ENCODE measurements at regions not wholly inside any gene's neighbourhood (a gene's known extent, or its start where the extent isn't known, plus 50 kb on each side); places are given as distances from the start of the nearest gene placed in this dataset.

DNA sequence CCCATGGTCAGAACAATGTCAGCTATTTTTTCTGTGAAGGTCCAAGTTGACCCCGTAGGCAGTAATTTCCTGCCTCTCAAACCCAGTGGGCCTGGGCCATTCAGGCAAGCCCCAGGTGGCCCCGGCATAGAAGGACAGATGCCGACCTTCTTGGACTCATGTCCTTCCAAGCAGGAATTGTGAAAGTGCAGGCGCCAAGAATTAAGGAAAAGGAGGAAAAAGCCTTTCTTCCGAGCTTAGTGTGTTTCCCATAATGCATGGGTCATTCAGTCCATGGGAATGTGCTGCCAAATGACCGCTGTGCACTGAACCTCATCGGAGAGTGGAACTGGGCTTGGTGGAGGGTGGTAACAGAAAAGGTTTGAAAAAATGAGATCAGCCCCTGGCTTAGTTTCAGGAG, 196.5 kb upstream of the HS3ST1 start:
- Histone ChIP-seq H3K4me3 (ENCODE audit: low read depth, low read length) (no peak overlapping the region), H3K4me1 (ENCODE audit: control insufficient read depth, insufficient read depth, low read length) (no peaks in the 10 kb centered on the region), H3K27ac (ENCODE audit: extremely low read depth, low read depth, low read length) (no peak overlapping the region), H3K9me3 (ENCODE audit: control insufficient read depth, insufficient read depth, low read depth, low read length) (no peaks in the 10 kb centered on the region), H3K36me3 (ENCODE audit: control insufficient read depth in 2 of 2, insufficient read depth in 1 of 2, low read length in 2 of 2) (no peaks in the 10 kb centered on the region)
- TF ChIP-seq ZNF239 (tag by site-specific recombination; IDR thresholded peaks at IDR 0.05): no peak
- TF ChIP-seq, protein P1, sequence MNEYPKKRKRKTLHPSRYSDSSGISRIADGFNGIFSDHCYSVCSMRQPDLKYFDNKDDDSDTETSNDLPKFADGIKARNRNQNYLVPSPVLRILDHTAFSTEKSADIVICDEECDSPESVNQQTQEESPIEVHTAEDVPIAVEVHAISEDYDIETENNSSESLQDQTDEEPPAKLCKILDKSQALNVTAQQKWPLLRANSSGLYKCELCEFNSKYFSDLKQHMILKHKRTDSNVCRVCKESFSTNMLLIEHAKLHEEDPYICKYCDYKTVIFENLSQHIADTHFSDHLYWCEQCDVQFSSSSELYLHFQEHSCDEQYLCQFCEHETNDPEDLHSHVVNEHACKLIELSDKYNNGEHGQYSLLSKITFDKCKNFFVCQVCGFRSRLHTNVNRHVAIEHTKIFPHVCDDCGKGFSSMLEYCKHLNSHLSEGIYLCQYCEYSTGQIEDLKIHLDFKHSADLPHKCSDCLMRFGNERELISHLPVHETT (tag by site-specific recombination; IDR thresholded peaks at IDR 0.05): no peak
- TF ChIP-seq ZNF596 (tag by site-specific recombination; IDR thresholded peaks at IDR 0.05): no peak
- TF ChIP-seq ZNF624 (tag by site-specific recombination; IDR thresholded peaks at IDR 0.05): no peak
- no peak for TF ChIP-seq TCF7L2 (IDR thresholded peaks at IDR 0.05; ENCODE audit: borderline replicate concordance, low read depth, low read length)
- no peak for TF ChIP-seq KLF8 (tag by site-specific recombination; IDR thresholded peaks at IDR 0.05)
- no peak for TF ChIP-seq ZFP37 (tag by site-specific recombination; IDR thresholded peaks at IDR 0.05)
- TF ChIP-seq OVOL3 (tag by site-specific recombination; IDR thresholded peaks at IDR 0.05): no peak
- TF ChIP-seq YY2 (tag by site-specific recombination; IDR thresholded peaks at IDR 0.05): no peak
- no peak for TF ChIP-seq ZNF132 (tag by site-specific recombination; IDR thresholded peaks at IDR 0.05; ENCODE audit: borderline replicate concordance)
- no peak for TF ChIP-seq ZNF292 (tag by site-specific recombination; IDR thresholded peaks at IDR 0.05; ENCODE audit: borderline replicate concordance, low read depth)
- TF ChIP-seq KLF10 (tag by site-specific recombination; IDR thresholded peaks at IDR 0.05): no peak
- TF ChIP-seq, protein P2, sequence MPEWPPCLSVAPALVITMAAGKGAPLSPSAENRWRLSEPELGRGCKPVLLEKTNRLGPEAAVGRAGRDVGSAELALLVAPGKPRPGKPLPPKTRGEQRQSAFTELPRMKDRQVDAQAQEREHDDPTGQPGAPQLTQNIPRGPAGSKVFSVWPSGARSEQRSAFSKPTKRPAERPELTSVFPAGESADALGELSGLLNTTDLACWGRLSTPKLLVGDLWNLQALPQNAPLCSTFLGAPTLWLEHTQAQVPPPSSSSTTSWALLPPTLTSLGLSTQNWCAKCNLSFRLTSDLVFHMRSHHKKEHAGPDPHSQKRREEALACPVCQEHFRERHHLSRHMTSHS (tag by site-specific recombination; IDR thresholded peaks at IDR 0.05): no peak
- POLR2A ChIA-PET: no interaction called here
- CTCF ChIA-PET: no interaction called here

DNA sequence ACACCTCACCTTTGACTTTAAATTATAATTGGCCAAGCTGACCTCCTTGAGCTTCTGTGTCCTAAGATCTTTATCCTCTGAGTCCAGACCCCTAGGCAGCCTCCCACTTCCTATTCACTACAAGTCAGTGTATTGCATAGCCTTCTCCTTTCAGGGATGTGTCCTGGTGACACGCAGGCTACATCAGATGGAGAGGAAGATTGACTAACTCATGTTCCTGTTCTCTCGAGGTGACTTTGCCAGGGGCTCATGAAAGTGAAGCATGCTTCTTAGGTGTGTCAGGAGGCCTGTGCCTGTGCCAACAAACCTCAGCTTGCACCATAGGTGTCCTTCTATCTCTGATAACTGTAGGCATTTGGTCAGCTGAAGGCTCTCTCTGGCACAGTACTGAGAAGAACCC, 195.7 kb upstream of the HS3ST1 start:
- H3K27ac ChIP-seq (ENCODE audit: extremely low read depth, low read depth, low read length): no peak overlapping the region
- H3K4me3 ChIP-seq (ENCODE audit: low read depth, low read length): no peak overlapping the region
- TF ChIP-seq SP7 (tag by site-specific recombination; IDR thresholded peaks at IDR 0.05): no peak
- TF ChIP-seq GLIS1 (tag by site-specific recombination; IDR thresholded peaks at IDR 0.05): no peak
- TF ChIP-seq TRIM28 (IDR thresholded peaks at IDR 0.05; ENCODE audit: borderline replicate concordance, low read length): no peak
- TF ChIP-seq ZBTB48 (tag by site-specific recombination; IDR thresholded peaks at IDR 0.05): no peak
- no peak for TF ChIP-seq ZNF335 (tag by site-specific recombination; conservative IDR thresholded peaks at IDR 0.05)
- TF ChIP-seq ZNF48 (tag by site-specific recombination; IDR thresholded peaks at IDR 0.05): no peak
- no peak for TF ChIP-seq BCL11B (tag by site-specific recombination; IDR thresholded peaks at IDR 0.05; ENCODE audit: low read depth)
- TF ChIP-seq, protein P3, sequence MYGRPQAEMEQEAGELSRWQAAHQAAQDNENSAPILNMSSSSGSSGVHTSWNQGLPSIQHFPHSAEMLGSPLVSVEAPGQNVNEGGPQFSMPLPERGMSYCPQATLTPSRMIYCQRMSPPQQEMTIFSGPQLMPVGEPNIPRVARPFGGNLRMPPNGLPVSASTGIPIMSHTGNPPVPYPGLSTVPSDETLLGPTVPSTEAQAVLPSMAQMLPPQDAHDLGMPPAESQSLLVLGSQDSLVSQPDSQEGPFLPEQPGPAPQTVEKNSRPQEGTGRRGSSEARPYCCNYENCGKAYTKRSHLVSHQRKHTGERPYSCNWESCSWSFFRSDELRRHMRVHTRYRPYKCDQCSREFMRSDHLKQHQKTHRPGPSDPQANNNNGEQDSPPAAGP (tag by site-specific recombination; IDR thresholded peaks at IDR 0.05): no peak
- no peak for TF ChIP-seq ZSCAN16 (tag by site-specific recombination; IDR thresholded peaks at IDR 0.05)
- no peak for TF ChIP-seq ZBTB21 (tag by site-specific recombination; IDR thresholded peaks at IDR 0.05)
- TF ChIP-seq, protein P4, sequence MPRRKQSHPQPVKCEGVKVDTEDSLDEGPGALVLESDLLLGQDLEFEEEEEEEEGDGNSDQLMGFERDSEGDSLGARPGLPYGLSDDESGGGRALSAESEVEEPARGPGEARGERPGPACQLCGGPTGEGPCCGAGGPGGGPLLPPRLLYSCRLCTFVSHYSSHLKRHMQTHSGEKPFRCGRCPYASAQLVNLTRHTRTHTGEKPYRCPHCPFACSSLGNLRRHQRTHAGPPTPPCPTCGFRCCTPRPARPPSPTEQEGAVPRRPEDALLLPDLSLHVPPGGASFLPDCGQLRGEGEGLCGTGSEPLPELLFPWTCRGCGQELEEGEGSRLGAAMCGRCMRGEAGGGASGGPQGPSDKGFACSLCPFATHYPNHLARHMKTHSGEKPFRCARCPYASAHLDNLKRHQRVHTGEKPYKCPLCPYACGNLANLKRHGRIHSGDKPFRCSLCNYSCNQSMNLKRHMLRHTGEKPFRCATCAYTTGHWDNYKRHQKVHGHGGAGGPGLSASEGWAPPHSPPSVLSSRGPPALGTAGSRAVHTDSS (tag by site-specific recombination; IDR thresholded peaks at IDR 0.05): no peak
- no peak for TF ChIP-seq KLF7 (tag by site-specific recombination; IDR thresholded peaks at IDR 0.05; ENCODE audit: borderline replicate concordance)
- no peak for TF ChIP-seq ZNF664 (tag by site-specific recombination; IDR thresholded peaks at IDR 0.05)
- no peak for TF ChIP-seq ZNF2 (tag by site-specific recombination; IDR thresholded peaks at IDR 0.05)
- no peak for TF ChIP-seq ZNF311 (tag by site-specific recombination; IDR thresholded peaks at IDR 0.05; ENCODE audit: borderline replicate concordance)
- H3K9me3 ChIP-seq (ENCODE audit: control insufficient read depth, insufficient read depth, low read depth, low read length): no peaks in the 10 kb centered on the region
- H3K4me1 ChIP-seq (ENCODE audit: control insufficient read depth, insufficient read depth, low read length): no peaks in the 10 kb centered on the region
- H3K36me3 ChIP-seq (ENCODE audit: control insufficient read depth in 2 of 2, insufficient read depth in 1 of 2, low read length in 2 of 2): no peaks in the 10 kb centered on the region
- ChIA-PET CTCF (interaction anchor here (0.7 to 1.3 kb wide), 3 partner anchors 12 to 1042 kb away, joined by 3 to 4 read pairs (median 3); no protein-coding TSS in a partner anchor), POLR2A (no interaction called here)
